Posterior vena cava (tissue), 2 donors: ENCODE measurements at regions not wholly inside any gene's neighbourhood (a gene's known extent, or its start where the extent isn't known, plus 50 kb on each side); places are given as distances from the start of the nearest gene placed in this dataset.
A peak's percentile ranks its signal among the peaks of the same experiment; 100 is the strongest.

ENCODE experiments used
- DNase-seq: peaks from one replicate; pipeline ENCODE4 v3.0.0-alpha.2; 2020; ENCODE audit warnings: low spot score
- intact Hi-C, 2 donors: fragments of 100-400 bp; cut with DNase I; formaldehyde crosslinking; loops; one replicate each; pipeline versions ENCODE4 v1.14.1 to v1.14.2; 2022 to 2023
- donor health status: DM: yes; HTN: yes; CAD: no.
- donor health status: DM: yes; HTN: yes; CAD: no.

GRCh38 chr17:36854982-36855381, 82.3 kb upstream of the LHX1 start:
- no peak for DNase-seq
- intact Hi-C loops, result no loop called here

GRCh38 chr17:36855459-36855858, 81.8 kb upstream of the LHX1 start:
- intact Hi-C loops, result no loop called here
- no peak for DNase-seq

- no peak for DNase-seq
- intact Hi-C loops, result no loop called here
Observed at GRCh38 chr17:36856222-36856621, 81.1 kb upstream of the LHX1 start.

GRCh38 chr17:36856903-36857381, 80.3 kb upstream of the LHX1 start:
- intact Hi-C loops, result no loop called here
- DNase-seq, result no peak

GRCh38 chr17:36857698-36858097, 79.6 kb upstream of the LHX1 start:
- intact Hi-C loops, result no loop called here
- no peak for DNase-seq

- intact Hi-C loops, result no loop called here
- peak; percentile 67 for DNase-seq
Observed at GRCh38 chr17:36858119-36859002, 78.9 kb upstream of the LHX1 start.

GRCh38 chr17:36859003-36859300, 78.3 kb upstream of the LHX1 start:
- intact Hi-C loops, result no loop called here

GRCh38 chr17:36859706-36860105, 77.6 kb upstream of the LHX1 start:
- intact Hi-C loops, result no loop called here
- DNase-seq, result no peak

More at GRCh38 chr17:36859003-36859300, 78.3 kb upstream of the LHX1 start:
- no peak for DNase-seq

GRCh38 chr17:36861531-36861930, 75.7 kb upstream of the LHX1 start:
- no peak for DNase-seq
- intact Hi-C loops, result no loop called here

GRCh38 chr17:36862116-36862920, 75.0 kb upstream of the LHX1 start:
- no peak for DNase-seq
- intact Hi-C loops, result no loop called here

GRCh38 chr17:36863131-36863530, 74.1 kb upstream of the LHX1 start:
- DNase-seq, result no peak
- intact Hi-C loops, result no loop called here

GRCh38 chr17:36863676-36864612, 73.3 kb upstream of the LHX1 start:
- intact Hi-C loops, result no loop called here

GRCh38 chr17:36864827-36865430, 72.3 kb upstream of the LHX1 start:
- no peak for DNase-seq
- intact Hi-C loops, result no loop called here

More at GRCh38 chr17:36863676-36864612, 73.3 kb upstream of the LHX1 start:
- no peak for DNase-seq

- no peak for DNase-seq
- intact Hi-C loops, result no loop called here
Observed at GRCh38 chr17:36867716-36868341, 69.4 kb upstream of the LHX1 start.

GRCh38 chr17:36868777-36869176, 68.5 kb upstream of the LHX1 start:
- intact Hi-C loops, result no loop called here
- DNase-seq, result no peak

- intact Hi-C loops, result no loop called here
- no peak for DNase-seq
Observed at GRCh38 chr17:36869441-36869840, 67.8 kb upstream of the LHX1 start.

- no peak for DNase-seq
- intact Hi-C loops, result loop anchor here in 1 of 2 donors (10.0 kb wide), 1 partner anchor 45 kb away; no protein-coding TSS in a partner anchor
Observed at GRCh38 chr17:36869856-36870719, 67.2 kb upstream of the LHX1 start.

- intact Hi-C loops, result loop anchor here in 1 of 2 donors (10.0 kb wide), 1 partner anchor 46 kb away; no protein-coding TSS in a partner anchor
- no peak for DNase-seq
Observed at GRCh38 chr17:36870720-36870999, 66.6 kb upstream of the LHX1 start.
